ENCODE measurements at regions not wholly inside any gene's neighbourhood (a gene's known extent, or its start where the extent isn't known, plus 50 kb on each side); places are given as distances from the start of the nearest gene placed in this dataset.
A peak's percentile ranks its signal among the peaks of the same experiment; 100 is the strongest.

- H3K27ac ChIP-seq = no peak overlapping the region
- H3K27me3 ChIP-seq (replicated peaks in 1 of 7) = no peaks in the 10 kb centered on the region
- peaks cover 0 to 7% (median 0%) of the 10 kb centered on the region in 6 donors for H3K4me1 ChIP-seq
- H3K9me3 ChIP-seq = no peaks in the 10 kb centered on the region
- H3K36me3 ChIP-seq = no peaks in the 10 kb centered on the region
- no peak for DNase-seq
- no peak overlapping the region for H3K4me3 ChIP-seq
- intact Hi-C loops (cut with DNase I; ENCODE audit: low total_unique reads) = no loop called here
- TF ChIP-seq CTCF (IDR thresholded peaks at IDR 0.05 in 8 of 11, conservative IDR thresholded peaks at IDR 0.05 in 3 of 11) (no peak), POLR2A (IDR thresholded peaks at IDR 0.05) (no peak), POLR2AphosphoS5 (IDR thresholded peaks at IDR 0.05) (no peak)
Measured at GRCh38 chr3:188067932-188068331, 86.0 kb upstream of the LPP start.

- Histone ChIP-seq H3K4me3 (no peak overlapping the region), H3K27me3 (replicated peaks in 1 of 7) (no peaks in the 10 kb centered on the region), H3K27ac (no peak overlapping the region), H3K36me3 (no peaks in the 10 kb centered on the region), H3K4me1 (peaks cover 0 to 7% (median 0%) of the 10 kb centered on the region in 6 donors), H3K9me3 (no peaks in the 10 kb centered on the region)
- TF ChIP-seq POLR2AphosphoS5 (IDR thresholded peaks at IDR 0.05) (no peak), CTCF (IDR thresholded peaks at IDR 0.05 in 8 of 11, conservative IDR thresholded peaks at IDR 0.05 in 3 of 11) (no peak), POLR2A (IDR thresholded peaks at IDR 0.05) (no peak)
- no peak for DNase-seq
- intact Hi-C loops (cut with DNase I; ENCODE audit: low total_unique reads) = no loop called here
- 84 to 97% (median 90%) methylated on average over 3 of the region's 3 CpGs for WGBS, 5 donors
Measured at GRCh38 chr3:188068342-188068741, 85.6 kb upstream of the LPP start.

- 85 to 94% (median 91%) methylated on average over 2 of the region's 2 CpGs for WGBS, 5 donors
- no peaks in the 10 kb centered on the region for H3K27me3 ChIP-seq (replicated peaks in 1 of 7)
- intact Hi-C loops (cut with DNase I; ENCODE audit: low total_unique reads) = no loop called here
- H3K4me3 ChIP-seq = no peak overlapping the region
- no peaks in the 10 kb centered on the region for H3K9me3 ChIP-seq
- H3K4me1 ChIP-seq = peaks cover 0 to 7% (median 0%) of the 10 kb centered on the region in 6 donors
- DNase-seq = no peak
- no peak overlapping the region for H3K27ac ChIP-seq
- TF ChIP-seq POLR2A (IDR thresholded peaks at IDR 0.05) (no peak), POLR2AphosphoS5 (IDR thresholded peaks at IDR 0.05) (no peak), CTCF (IDR thresholded peaks at IDR 0.05 in 8 of 11, conservative IDR thresholded peaks at IDR 0.05 in 3 of 11) (no peak)
- H3K36me3 ChIP-seq = no peaks in the 10 kb centered on the region
Measured at GRCh38 chr3:188071636-188072035, 82.3 kb upstream of the LPP start.

- no peak for DNase-seq
- 82 to 96% (median 90%) methylated on average over 4 of the region's 4 CpGs for WGBS, 5 donors
- Histone ChIP-seq H3K9me3 (peaks cover 0 to 7% (median 6%) of the 10 kb centered on the region in 8 donors), H3K36me3 (no peaks in the 10 kb centered on the region), H3K27ac (peak overlapping the region in 5 of 8 donors; percentile 64 to 74 (median 67)), H3K27me3 (replicated peaks in 1 of 7) (no peaks in the 10 kb centered on the region), H3K4me1 (peaks cover 0 to 7% (median 0%) of the 10 kb centered on the region in 6 donors), H3K4me3 (no peak overlapping the region)
- intact Hi-C loops (cut with DNase I; ENCODE audit: low total_unique reads) = no loop called here
- TF ChIP-seq POLR2A (IDR thresholded peaks at IDR 0.05) (no peak), POLR2AphosphoS5 (IDR thresholded peaks at IDR 0.05) (peak in 1 of 3 donors; percentile 32)
Measured at GRCh38 chr3:188076176-188076575, 77.8 kb upstream of the LPP start.

Data from spleen (tissue), 11 donors.